ENCODE measurements at regions not wholly inside any gene's neighbourhood (a gene's known extent, or its start where the extent isn't known, plus 50 kb on each side); places are given as distances from the start of the nearest gene placed in this dataset.

DNA sequence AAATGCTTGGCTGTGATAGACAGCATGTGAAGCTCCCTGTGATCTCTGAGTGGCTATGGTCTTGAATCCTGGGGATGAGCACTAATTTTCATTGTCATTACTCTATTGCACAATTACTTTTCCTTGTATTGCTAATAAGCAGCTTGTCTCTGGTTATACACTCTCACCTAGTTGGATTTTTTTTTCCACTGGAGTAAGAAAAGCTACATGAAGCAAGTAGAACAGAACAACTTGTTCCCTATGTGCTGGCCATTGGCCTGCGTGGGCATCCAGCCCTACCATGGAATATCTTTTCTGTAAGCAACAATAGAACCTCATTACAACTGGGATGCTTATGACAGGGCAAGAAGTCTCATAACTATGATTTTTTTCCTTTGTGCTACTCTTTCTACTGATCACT lies 807.4 kb downstream of the TNS3 start:
- DNase-seq: no peak
- ChIA-PET CTCF (no interaction called here), POLR2A (no interaction called here)

DNA sequence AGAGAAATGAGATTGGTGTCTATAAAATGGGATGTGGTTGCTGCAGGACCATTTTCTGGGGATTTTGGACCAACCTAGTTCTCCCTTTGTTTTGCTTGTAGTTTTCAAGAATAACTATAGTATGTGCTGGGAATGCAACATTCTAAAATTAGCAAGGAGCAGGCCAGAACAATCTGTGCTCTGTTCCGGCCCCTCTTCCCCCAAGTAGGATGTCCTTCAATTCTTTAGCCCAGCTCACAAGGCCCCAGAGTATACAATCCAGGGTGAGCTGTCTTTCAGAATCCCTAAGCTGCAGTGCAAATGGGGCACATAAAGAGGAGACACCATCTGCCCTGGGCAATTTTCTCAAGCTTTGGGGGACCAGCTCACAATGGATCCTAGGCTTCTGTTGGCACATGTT lies 809.1 kb downstream of the TNS3 start:
- Mint-ChIP-seq H3K4me1 (no peaks in the 10 kb centered on the region), H3K9me3 (peaks cover 10% of the 10 kb centered on the region), H3K27ac (no peak overlapping the region), H3K27me3 (no peaks in the 10 kb centered on the region), H3K4me3 (no peak overlapping the region), H3K36me3 (ENCODE audit: low read depth) (no peaks in the 10 kb centered on the region)
- DNase-seq: no peak
- POLR2A ChIA-PET: no interaction called here
- CTCF ChIA-PET: no interaction called here

More for the DNA sequence above, 807.4 kb downstream of the TNS3 start:
- peaks cover under 1% of the 10 kb centered on the region for H3K9me3 Mint-ChIP-seq
- H3K27me3 Mint-ChIP-seq: no peaks in the 10 kb centered on the region
- no peaks in the 10 kb centered on the region for H3K4me1 Mint-ChIP-seq
- no peak overlapping the region for H3K4me3 Mint-ChIP-seq
- no peaks in the 10 kb centered on the region for H3K36me3 Mint-ChIP-seq (ENCODE audit: low read depth)
- H3K27ac Mint-ChIP-seq: no peak overlapping the region

DNA sequence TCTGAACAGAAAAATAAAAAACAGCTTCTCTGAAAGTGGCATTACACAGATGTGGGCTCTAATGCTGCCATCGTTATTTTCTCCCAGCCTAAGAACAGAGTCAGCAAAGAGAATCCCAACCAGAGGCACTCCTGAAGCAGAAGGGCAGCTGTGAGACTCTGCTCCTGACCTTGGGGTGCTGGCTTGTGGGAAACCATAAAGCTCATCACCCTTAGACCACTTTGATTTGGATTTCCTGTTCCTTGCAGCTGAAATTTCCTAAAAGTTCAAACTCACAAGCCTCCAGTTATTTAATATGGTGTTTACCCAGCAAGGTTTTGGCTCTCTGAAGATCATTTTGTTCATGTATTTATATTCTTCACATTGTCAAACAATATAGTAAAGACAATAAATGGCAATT lies 814.8 kb downstream of the TNS3 start:
- CTCF ChIA-PET: no interaction called here
- H3K36me3 Mint-ChIP-seq (ENCODE audit: low read depth): no peaks in the 10 kb centered on the region
- no peak overlapping the region for H3K4me3 Mint-ChIP-seq
- H3K9me3 Mint-ChIP-seq: peaks cover 10% of the 10 kb centered on the region
- no peaks in the 10 kb centered on the region for H3K27me3 Mint-ChIP-seq
- no peak overlapping the region for H3K27ac Mint-ChIP-seq
- no peaks in the 10 kb centered on the region for H3K4me1 Mint-ChIP-seq
- no peak for DNase-seq
- POLR2A ChIA-PET: no interaction called here

DNA sequence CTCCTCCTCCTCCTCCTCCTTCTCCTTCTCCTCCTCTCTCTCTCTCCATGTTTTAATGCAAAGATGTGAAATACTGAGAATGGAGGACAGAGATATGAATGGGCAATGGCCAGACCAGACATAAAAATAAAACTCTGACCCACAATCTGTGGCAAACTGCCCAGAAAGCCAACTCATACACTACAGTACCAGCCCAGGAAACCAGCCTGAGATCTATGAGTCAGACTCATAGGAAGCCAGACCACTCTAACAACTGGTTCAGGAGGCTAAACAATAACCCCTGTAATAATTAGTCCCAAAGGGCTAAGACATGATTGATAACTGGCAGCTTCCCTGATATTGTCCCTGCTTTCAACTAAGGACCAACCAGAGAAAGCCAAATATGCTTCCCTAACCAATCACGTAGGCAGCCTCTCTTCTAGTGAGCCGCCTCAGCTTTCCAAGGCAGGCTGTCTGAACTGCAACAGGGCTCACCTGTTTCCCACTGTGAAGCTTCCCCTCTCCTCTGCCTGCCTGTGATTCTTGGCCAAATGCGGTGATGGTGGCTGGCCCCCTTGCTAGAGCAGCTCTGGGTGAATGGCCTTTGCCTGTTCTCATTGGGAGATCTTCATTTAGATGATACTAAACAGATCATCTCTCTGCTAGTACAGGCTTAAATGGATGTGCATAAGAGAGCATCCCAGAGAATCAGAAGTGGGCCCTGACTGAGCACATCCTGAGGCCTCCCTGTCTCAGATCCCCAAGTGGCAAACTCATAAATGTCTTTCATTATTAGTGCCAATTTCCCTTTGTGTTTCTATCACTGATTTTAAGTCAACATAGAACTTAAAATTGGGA lies 817.6 kb downstream of the TNS3 start:
- no peaks in the 10 kb centered on the region for H3K4me1 Mint-ChIP-seq
- H3K4me3 Mint-ChIP-seq: no peak overlapping the region
- CTCF ChIA-PET: no interaction called here
- no peak for DNase-seq
- peaks cover 8% of the 10 kb centered on the region for H3K9me3 Mint-ChIP-seq
- no peaks in the 10 kb centered on the region for H3K27me3 Mint-ChIP-seq
- H3K36me3 Mint-ChIP-seq (ENCODE audit: low read depth): no peaks in the 10 kb centered on the region
- POLR2A ChIA-PET: no interaction called here
- no peak overlapping the region for H3K27ac Mint-ChIP-seq

DNA sequence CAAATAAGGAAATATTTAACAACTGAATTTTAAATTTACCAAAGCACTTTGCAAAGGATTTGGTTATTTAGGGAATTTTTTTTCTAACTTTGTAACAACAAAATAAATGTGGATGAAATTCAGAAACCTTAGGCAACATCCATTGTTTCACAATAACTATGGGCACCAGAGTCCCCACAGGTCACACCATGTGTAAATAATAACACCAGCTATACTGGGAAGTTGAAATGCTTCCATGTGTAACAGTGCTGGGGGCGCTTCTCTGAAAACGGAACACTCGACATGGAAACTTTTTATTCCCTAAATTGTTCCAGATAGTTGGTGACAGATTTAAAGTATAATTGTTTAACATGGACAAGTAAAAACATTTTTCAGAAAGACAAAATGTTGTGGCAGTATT lies 818.6 kb downstream of the TNS3 start:
- Mint-ChIP-seq H3K4me1 (no peaks in the 10 kb centered on the region), H3K9me3 (no peaks in the 10 kb centered on the region), H3K4me3 (no peak overlapping the region), H3K36me3 (ENCODE audit: low read depth) (no peaks in the 10 kb centered on the region), H3K27ac (no peak overlapping the region), H3K27me3 (no peaks in the 10 kb centered on the region)
- DNase-seq: no peak
- ChIA-PET CTCF (no interaction called here), POLR2A (no interaction called here)

DNA sequence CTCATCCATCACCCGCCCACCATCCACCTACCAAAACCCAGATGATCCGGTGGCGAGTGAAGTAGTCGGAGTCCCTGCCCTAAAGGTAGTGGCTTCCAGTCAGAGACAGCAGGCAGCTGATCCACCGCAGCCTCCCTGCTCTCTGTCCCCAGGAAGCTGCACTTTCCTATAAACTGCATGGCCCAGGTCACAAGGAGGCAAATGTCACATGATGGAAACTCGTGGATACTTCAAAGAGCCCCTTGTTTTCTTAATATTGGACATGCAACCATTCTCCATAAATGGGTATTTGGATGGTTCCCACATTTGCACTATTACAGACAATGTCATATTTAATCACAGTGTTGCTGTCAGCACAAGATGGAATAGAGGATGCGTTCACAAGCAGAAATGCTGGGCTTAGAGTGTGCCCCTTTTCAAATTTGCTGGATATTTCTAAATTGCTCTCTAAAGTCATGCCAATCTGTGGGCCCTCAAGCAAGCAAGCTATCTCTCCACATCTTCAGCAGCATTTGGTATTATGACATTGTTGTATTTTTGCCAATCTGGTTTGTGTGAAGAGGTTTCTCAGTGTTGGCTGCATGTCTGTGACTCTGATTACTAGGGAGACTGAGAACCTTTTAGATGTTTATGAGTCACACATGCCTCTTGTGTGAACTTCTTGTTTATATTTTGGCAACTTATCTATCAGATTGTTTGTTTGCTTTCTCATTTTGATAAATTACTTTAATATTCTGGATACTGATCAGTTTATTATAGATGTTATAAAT lies 822.0 kb downstream of the TNS3 start:
- CTCF ChIA-PET: no interaction called here
- POLR2A ChIA-PET: no interaction called here
- Mint-ChIP-seq H3K36me3 (ENCODE audit: low read depth) (no peaks in the 10 kb centered on the region), H3K4me1 (no peaks in the 10 kb centered on the region), H3K27me3 (no peaks in the 10 kb centered on the region), H3K27ac (no peak overlapping the region), H3K9me3 (no peaks in the 10 kb centered on the region), H3K4me3 (no peak overlapping the region)
- no peak for DNase-seq

DNA sequence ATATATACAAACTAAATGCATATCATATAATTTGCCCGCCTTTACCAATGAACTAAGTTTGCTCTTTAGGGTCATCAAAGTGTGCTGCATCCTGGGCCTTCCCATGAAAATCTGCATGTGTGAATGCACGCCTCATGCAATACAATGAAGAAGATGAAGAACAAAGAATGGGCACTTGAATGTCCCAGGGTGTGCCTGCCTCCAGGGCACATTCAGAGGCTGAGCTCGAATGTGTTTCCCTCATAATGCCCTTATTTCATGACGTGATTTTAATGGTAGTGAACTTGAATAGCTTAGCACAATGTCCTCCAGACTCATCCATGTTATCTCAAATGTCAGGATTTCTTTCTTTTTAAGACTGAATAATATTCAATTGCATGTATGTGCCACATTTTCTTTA lies 824.9 kb downstream of the TNS3 start:
- Mint-ChIP-seq H3K27ac (no peak overlapping the region), H3K27me3 (no peaks in the 10 kb centered on the region), H3K4me1 (no peaks in the 10 kb centered on the region), H3K9me3 (peaks cover 2% of the 10 kb centered on the region), H3K36me3 (ENCODE audit: low read depth) (no peaks in the 10 kb centered on the region), H3K4me3 (no peak overlapping the region)
- POLR2A ChIA-PET: no interaction called here
- CTCF ChIA-PET: no interaction called here
- DNase-seq: no peak

DNA sequence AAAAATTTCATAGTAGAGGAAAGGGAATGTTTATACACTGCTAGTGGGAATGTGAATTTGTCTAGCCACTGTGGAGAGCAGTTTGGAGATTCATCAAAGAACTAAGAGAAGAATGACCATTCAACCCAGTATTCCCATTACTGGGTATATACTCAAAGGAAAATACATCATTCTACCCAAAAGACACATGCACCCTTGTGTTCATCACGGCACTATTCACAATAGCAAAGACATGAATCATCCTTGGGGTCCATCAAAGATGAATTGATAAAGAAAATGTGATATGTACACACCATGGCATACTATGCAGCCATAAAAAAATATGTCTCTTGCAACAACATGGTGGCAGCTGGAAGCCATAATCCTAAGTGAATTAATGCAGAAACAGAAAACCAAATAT lies 825.7 kb downstream of the TNS3 start:
- Mint-ChIP-seq H3K27ac (no peak overlapping the region), H3K4me1 (no peaks in the 10 kb centered on the region), H3K36me3 (ENCODE audit: low read depth) (no peaks in the 10 kb centered on the region), H3K27me3 (no peaks in the 10 kb centered on the region), H3K4me3 (no peak overlapping the region), H3K9me3 (peaks cover 2% of the 10 kb centered on the region)
- ChIA-PET POLR2A (no interaction called here), CTCF (no interaction called here)
- no peak for DNase-seq

DNA sequence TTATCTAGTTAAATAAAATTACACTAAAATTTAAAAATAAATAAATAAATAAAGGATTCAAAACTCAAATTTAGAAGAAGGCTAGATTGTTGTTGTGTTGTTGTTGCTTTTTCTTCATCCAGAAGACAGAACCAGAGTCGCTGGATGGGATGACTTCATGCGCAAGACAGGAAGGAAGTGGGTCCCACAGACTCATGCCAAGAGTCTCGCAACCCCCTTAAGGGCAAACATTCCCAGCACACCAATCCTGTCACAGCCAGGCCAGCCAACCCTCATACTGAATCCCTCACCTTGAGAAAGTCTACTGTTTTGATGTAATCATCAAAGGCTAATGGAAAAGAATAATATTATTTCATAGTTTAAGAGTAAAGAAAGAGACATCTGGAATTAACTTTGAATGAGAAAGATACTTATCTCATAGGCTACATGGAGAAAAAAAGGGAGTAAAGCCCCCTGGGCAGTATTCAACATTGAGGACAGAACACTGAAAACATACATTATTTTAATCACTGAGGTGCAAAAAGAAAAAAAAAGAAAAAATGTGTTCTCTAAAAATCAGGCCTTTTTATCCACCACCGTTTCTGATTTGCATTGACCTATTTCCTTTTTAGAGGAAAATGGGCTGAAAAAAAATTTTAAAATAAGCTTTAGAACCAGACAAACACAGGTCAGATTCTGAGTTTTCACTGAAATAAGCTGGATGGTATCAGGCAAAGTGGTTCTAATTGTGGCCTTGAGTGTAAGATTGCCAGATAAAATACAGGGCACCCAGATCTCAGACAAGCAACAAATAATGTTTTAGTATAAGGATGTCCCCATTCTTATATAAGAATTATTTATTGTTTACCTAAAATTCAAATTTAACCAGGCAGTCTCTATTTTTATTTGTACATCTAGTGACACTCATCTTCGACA lies 826.5 kb downstream of the TNS3 start:
- Mint-ChIP-seq H3K27ac (no peak overlapping the region), H3K4me1 (no peaks in the 10 kb centered on the region), H3K27me3 (no peaks in the 10 kb centered on the region), H3K36me3 (ENCODE audit: low read depth) (no peaks in the 10 kb centered on the region), H3K9me3 (peaks cover 2% of the 10 kb centered on the region), H3K4me3 (no peak overlapping the region)
- ChIA-PET POLR2A (no interaction called here), CTCF (no interaction called here)
- no peak for DNase-seq

DNA sequence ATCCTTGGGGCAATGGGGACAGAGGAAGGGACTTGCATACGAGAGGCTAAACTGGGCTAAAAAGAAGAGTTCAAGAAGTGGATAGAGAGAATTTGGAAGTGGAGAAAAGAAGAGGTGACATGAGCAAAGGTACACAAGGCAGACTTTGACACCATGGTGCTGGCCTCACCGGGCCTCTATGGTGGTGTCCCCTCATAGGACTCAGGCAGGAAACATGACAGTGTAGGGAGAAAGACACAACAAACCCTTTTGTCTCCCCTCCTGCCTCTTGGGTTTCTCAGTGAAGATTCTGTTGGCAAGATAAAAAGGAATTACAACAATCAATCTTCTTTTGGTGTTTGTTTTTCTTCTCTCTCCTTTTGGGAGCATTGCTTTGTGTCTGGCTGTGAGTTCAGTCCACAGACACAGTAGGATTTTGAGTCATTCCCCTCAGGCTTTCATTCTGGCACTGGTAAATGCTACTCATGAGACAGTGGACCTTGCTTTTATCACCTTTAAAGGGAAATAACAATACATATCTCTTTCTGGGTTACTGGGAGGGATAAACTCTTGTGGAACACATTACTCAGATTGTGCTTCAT lies 827.7 kb downstream of the TNS3 start:
- Mint-ChIP-seq H3K27ac (no peak overlapping the region), H3K9me3 (peaks cover 2% of the 10 kb centered on the region), H3K4me3 (no peak overlapping the region), H3K4me1 (no peaks in the 10 kb centered on the region), H3K36me3 (ENCODE audit: low read depth) (no peaks in the 10 kb centered on the region), H3K27me3 (no peaks in the 10 kb centered on the region)
- POLR2A ChIA-PET: no interaction called here
- DNase-seq: no peak
- CTCF ChIA-PET: no interaction called here

DNA sequence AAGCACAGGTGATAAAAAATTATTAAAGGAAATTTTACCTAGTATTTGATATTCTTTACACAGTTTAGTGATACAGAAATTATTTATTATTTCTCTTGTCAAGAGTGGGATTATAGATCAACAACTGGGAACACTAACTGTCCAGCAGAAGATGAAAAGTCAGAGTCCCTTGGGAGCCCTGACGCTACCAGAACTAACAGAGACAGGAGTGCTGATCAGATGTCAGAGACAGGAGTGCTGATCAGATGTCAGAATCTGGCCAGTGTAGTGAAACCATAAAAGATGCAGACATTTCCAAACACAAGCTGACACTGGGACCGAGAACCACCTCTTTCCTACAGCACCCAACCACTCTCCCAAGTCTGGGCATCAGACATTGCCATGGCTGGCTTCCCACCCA lies 828.2 kb downstream of the TNS3 start:
- POLR2A ChIA-PET: no interaction called here
- peaks cover 2% of the 10 kb centered on the region for H3K9me3 Mint-ChIP-seq
- no peak overlapping the region for H3K27ac Mint-ChIP-seq
- H3K36me3 Mint-ChIP-seq (ENCODE audit: low read depth): no peaks in the 10 kb centered on the region
- H3K4me3 Mint-ChIP-seq: no peak overlapping the region
- no peaks in the 10 kb centered on the region for H3K27me3 Mint-ChIP-seq
- H3K4me1 Mint-ChIP-seq: no peaks in the 10 kb centered on the region
- DNase-seq: no peak
- CTCF ChIA-PET: no interaction called here

DNA sequence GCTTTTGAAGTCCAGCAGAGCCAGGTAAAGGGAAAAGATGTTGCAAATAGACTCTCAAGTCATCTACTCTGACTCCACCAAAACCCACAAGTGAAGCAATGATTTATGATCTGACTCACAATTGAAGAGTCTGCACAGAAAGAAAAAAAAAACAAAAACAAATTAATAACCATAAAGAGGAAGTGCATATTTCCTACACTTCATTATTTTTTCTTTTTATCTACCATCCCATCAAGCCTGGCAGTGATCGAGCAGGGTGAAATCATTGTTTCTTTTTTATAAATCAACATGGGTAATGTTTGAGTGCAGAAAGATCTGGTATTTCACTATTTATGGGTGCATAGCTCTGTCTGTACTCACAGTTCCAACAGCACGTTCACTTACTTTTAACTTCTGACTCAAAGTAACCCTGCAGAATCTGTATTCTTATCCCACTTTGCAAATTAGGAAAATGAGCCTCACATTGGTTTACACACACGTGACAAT lies 829.0 kb downstream of the TNS3 start:
- Mint-ChIP-seq H3K27ac (no peak overlapping the region), H3K4me3 (no peak overlapping the region), H3K36me3 (ENCODE audit: low read depth) (no peaks in the 10 kb centered on the region), H3K9me3 (peaks cover 2% of the 10 kb centered on the region), H3K27me3 (no peaks in the 10 kb centered on the region), H3K4me1 (no peaks in the 10 kb centered on the region)
- ChIA-PET CTCF (no interaction called here), POLR2A (no interaction called here)
- no peak for DNase-seq

Measured in activated CD4-positive, alpha-beta T cell treated with anti-CD3 and anti-CD28 coated beads, Interleukin-2, amount 10 ng/mL, durations not matched to agents 7 days and 5 days (primary cell).